H1 (cell line): ENCODE measurements at regions not wholly inside any gene's neighbourhood (a gene's known extent, or its start where the extent isn't known, plus 50 kb on each side); places are given as distances from the start of the nearest gene placed in this dataset.

Source experiments
- ATF2 ChIP-seq: IDR thresholded peaks from 2 replicates; pipeline ENCODE4 v1.6.1; 2012; ENCODE audit warnings: low read length, inconsistent platforms
- BACH1 ChIP-seq: IDR thresholded peaks from 2 replicates; pipeline ENCODE4 v1.6.1; 2012; ENCODE audit warnings: low read length, improper control_type of control experiment
- MAX ChIP-seq: IDR thresholded peaks from 2 replicates; pipeline ENCODE4 v1.6.1; 2012; ENCODE audit warnings: inconsistent platforms
- PHF8 ChIP-seq: fragments of 200-600 bp; sonication (generic); conservative IDR thresholded peaks from 2 replicates; pipeline ENCODE4 v1.7.1; 2012; ENCODE audit warnings: low read depth, mild to moderate bottlenecking, inconsistent platforms, low read length, moderate library complexity
- SP1 ChIP-seq: IDR thresholded peaks from 2 replicates; pipeline ENCODE4 v1.6.1; 2011; ENCODE audit warnings: low read depth, low read length
- SP4 ChIP-seq: IDR thresholded peaks from 2 replicates; pipeline ENCODE4 v1.6.1; 2012; ENCODE audit warnings: low read length, inconsistent platforms
- ZNF274 ChIP-seq: IDR thresholded peaks from 2 replicates; pipeline ENCODE4 v1.7.0; 2012; ENCODE audit warnings: low read length, borderline replicate concordance; ENCODE audit errors: extremely low read depth

DNA sequence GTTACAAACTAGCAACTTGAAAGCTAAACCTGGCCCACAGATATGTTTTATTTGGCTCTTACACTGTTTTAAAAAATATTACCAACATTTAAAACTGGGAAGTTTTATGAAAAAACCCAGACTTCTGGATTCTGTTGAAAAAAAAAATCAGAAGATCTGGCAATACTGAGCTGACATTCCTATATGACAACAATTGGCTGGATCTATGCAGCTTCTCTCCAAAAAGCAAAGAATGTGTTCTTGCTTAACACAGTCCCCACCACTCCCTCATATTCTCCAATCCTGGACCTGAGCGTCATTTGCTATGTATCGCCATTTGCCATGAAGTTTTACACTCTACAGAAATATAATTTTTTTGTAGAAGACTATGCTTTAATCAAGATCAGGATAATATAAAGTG, 859.6 kb downstream of the LTN1 start (continued):
- TF ChIP-seq ATF2 (no peak), SP4 (no peak), ZNF274 (no peak), MAX (no peak), SP1 (no peak), BACH1 (no peak), PHF8 (no peak)
